ENCODE measurements at regions not wholly inside any gene's neighbourhood (a gene's known extent, or its start where the extent isn't known, plus 50 kb on each side); places are given as distances from the start of the nearest gene placed in this dataset.

- TF ChIP-seq CTCF (IDR thresholded peaks at IDR 0.05; ENCODE audit: low read depth, low read length, missing input control) = no peak
- TF ChIP-seq YY1 (IDR thresholded peaks at IDR 0.05) = no peak
- TF ChIP-seq FOXA1 (IDR thresholded peaks at IDR 0.05) = no peak
- no peak for TF ChIP-seq SP1 (IDR thresholded peaks at IDR 0.05)
- no peak for TF ChIP-seq MAX (IDR thresholded peaks at IDR 0.05)
- no peak for TF ChIP-seq JUND (IDR thresholded peaks at IDR 0.05)
- TF ChIP-seq RAD21 (IDR thresholded peaks at IDR 0.05) = no peak
- no peak for TF ChIP-seq GABPA (IDR thresholded peaks at IDR 0.05 in 1 of 2, conservative IDR thresholded peaks at IDR 0.05 in 1 of 2)
- no peak for TF ChIP-seq ATF3 (IDR thresholded peaks at IDR 0.05)
- no peak for TF ChIP-seq ZBTB33 (IDR thresholded peaks at IDR 0.05)
- TF ChIP-seq EGR1 (IDR thresholded peaks at IDR 0.05; ENCODE audit: low read depth in 2 of 2) = no peak
- no peak for TF ChIP-seq FOXA2 (IDR thresholded peaks at IDR 0.05)
- no peak for TF ChIP-seq TAF1 (conservative IDR thresholded peaks at IDR 0.05)
- TF ChIP-seq REST (IDR thresholded peaks at IDR 0.05) = no peak
Measured at GRCh38 chrX:4668802-4669536, 955.5 kb upstream of the PRKX start.

Measured in liver (tissue), 3 donors.